ENCODE measurements at regions not wholly inside any gene's neighbourhood (a gene's known extent, or its start where the extent isn't known, plus 50 kb on each side); places are given as distances from the start of the nearest gene placed in this dataset.

DNA sequence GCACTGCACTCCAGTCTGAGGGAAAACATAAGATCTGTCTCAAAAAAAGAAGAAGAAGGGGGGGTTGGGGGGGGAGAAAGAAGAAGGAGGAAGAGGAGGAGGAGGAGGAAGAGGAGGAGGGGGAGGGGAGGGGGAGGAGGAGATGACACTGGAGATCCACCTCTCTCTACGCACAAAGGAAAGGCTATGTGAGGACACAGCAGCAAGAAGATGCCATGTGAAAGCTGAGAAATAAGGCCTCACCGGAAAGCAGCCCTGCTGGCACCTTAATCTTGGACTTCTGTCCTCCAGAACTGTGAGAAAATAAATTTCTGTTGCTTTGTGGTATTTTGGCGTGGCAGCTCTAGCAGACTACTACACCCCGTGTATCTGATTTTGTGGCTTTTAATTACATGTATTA, 477.9 kb downstream of the MED13L start:
- no peak for TF ChIP-seq RAD21 (IDR thresholded peaks at IDR 0.05; ENCODE audit: low read depth)
- no peak for TF ChIP-seq CEBPB (IDR thresholded peaks at IDR 0.05)
- TF ChIP-seq EP300 (IDR thresholded peaks at IDR 0.05; ENCODE audit: borderline replicate concordance) = no peak
- TF ChIP-seq TCF12 (IDR thresholded peaks at IDR 0.05; ENCODE audit: low read depth) = no peak

DNA sequence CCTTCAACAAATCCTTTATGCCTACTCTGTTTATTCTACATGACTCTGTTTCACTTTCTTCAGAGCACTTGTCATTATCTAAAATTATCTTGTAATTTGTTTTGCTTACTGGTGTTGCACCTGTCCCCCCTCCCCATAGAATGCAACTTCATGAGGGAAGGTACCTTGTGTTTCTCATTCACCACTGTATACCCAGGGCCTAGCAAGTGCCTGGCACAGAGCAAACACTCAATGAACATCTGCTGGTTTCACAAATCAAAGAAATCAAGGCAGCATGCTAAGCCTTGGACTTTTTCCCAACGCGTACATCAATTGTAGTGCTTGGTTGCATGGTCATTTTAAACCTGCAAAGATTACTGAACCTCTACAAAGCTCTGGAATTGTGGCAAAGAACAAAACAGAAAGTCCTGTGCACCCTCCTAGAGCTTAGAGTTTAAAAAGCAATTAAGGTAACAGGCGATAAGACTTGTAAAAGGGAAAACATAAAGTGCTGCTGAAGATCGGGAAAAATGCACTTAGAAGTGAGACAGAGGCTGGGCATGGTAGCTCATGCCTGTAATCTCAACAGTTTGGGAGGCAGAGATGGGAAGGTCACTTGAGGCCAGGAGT, 479.1 kb downstream of the MED13L start:
- TF ChIP-seq TAF1 (IDR thresholded peaks at IDR 0.05; ENCODE audit: low read depth) (no peak), ZBTB7A (IDR thresholded peaks at IDR 0.05; ENCODE audit: low read depth) (no peak), YY1 (IDR thresholded peaks at IDR 0.05; ENCODE audit: low read depth) (no peak), TEAD4 (IDR thresholded peaks at IDR 0.05) (no peak), CREB1 (IDR thresholded peaks at IDR 0.05; ENCODE audit: low read depth) (no peak), NFIC (IDR thresholded peaks at IDR 0.05) (no peak), FOXM1 (IDR thresholded peaks at IDR 0.05; ENCODE audit: borderline replicate concordance, low read depth) (no peak), TCF12 (IDR thresholded peaks at IDR 0.05; ENCODE audit: low read depth) (no peak), RAD21 (IDR thresholded peaks at IDR 0.05; ENCODE audit: low read depth) (no peak), CEBPB (IDR thresholded peaks at IDR 0.05) (no peak)
- TF ChIP-seq, protein P1, sequence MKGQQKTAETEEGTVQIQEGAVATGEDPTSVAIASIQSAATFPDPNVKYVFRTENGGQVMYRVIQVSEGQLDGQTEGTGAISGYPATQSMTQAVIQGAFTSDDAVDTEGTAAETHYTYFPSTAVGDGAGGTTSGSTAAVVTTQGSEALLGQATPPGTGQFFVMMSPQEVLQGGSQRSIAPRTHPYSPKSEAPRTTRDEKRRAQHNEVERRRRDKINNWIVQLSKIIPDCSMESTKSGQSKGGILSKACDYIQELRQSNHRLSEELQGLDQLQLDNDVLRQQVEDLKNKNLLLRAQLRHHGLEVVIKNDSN (IDR thresholded peaks at IDR 0.05) = no peak
- TF ChIP-seq, protein P2, sequence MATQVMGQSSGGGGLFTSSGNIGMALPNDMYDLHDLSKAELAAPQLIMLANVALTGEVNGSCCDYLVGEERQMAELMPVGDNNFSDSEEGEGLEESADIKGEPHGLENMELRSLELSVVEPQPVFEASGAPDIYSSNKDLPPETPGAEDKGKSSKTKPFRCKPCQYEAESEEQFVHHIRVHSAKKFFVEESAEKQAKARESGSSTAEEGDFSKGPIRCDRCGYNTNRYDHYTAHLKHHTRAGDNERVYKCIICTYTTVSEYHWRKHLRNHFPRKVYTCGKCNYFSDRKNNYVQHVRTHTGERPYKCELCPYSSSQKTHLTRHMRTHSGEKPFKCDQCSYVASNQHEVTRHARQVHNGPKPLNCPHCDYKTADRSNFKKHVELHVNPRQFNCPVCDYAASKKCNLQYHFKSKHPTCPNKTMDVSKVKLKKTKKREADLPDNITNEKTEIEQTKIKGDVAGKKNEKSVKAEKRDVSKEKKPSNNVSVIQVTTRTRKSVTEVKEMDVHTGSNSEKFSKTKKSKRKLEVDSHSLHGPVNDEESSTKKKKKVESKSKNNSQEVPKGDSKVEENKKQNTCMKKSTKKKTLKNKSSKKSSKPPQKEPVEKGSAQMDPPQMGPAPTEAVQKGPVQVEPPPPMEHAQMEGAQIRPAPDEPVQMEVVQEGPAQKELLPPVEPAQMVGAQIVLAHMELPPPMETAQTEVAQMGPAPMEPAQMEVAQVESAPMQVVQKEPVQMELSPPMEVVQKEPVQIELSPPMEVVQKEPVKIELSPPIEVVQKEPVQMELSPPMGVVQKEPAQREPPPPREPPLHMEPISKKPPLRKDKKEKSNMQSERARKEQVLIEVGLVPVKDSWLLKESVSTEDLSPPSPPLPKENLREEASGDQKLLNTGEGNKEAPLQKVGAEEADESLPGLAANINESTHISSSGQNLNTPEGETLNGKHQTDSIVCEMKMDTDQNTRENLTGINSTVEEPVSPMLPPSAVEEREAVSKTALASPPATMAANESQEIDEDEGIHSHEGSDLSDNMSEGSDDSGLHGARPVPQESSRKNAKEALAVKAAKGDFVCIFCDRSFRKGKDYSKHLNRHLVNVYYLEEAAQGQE (IDR thresholded peaks at IDR 0.05; ENCODE audit: low read depth) = no peak
- TF ChIP-seq, protein P3, sequence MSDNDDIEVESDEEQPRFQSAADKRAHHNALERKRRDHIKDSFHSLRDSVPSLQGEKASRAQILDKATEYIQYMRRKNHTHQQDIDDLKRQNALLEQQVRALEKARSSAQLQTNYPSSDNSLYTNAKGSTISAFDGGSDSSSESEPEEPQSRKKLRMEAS (IDR thresholded peaks at IDR 0.05) = no peak

DNA sequence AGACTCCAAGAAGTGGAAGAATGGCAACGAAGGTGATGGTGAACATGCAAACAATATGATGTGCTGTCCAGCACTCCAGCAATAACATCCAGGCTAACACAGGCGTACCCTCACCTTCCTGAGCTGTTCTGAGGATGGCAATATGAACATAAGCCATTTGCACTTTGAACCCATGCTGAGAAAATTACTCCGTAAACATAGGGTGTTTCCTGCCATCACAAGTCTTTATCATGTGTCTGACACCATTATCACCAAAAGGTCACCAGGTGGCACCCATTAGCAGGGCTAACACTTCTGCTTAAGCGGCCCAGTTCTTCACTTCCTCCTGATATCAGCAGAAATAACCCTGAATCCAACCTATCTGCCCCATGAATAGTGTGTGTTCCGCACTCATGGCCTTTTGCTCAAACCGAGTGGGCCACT, 482.8 kb downstream of the MED13L start:
- TF ChIP-seq CREB1 (IDR thresholded peaks at IDR 0.05; ENCODE audit: low read depth) = no peak
- no peak for TF ChIP-seq ZBTB7A (IDR thresholded peaks at IDR 0.05; ENCODE audit: low read depth)
- TF ChIP-seq TAF1 (IDR thresholded peaks at IDR 0.05; ENCODE audit: low read depth) = no peak
- no peak for TF ChIP-seq EP300 (IDR thresholded peaks at IDR 0.05; ENCODE audit: borderline replicate concordance)
- no peak for TF ChIP-seq FOXM1 (IDR thresholded peaks at IDR 0.05; ENCODE audit: borderline replicate concordance, low read depth)
- no peak for TF ChIP-seq NFIC (IDR thresholded peaks at IDR 0.05)
- TF ChIP-seq TCF12 (IDR thresholded peaks at IDR 0.05; ENCODE audit: low read depth) = no peak
- TF ChIP-seq, protein P3 (IDR thresholded peaks at IDR 0.05) = no peak
- TF ChIP-seq EGR1 (IDR thresholded peaks at IDR 0.05) = no peak
- no peak for TF ChIP-seq CEBPB (IDR thresholded peaks at IDR 0.05)
- TF ChIP-seq, protein P2 (IDR thresholded peaks at IDR 0.05; ENCODE audit: low read depth) = no peak
- TF ChIP-seq, protein P1 (IDR thresholded peaks at IDR 0.05) = no peak
- no peak for TF ChIP-seq YY1 (IDR thresholded peaks at IDR 0.05; ENCODE audit: low read depth)
- TF ChIP-seq RAD21 (IDR thresholded peaks at IDR 0.05; ENCODE audit: low read depth) = no peak
- no peak for TF ChIP-seq TEAD4 (IDR thresholded peaks at IDR 0.05)

DNA sequence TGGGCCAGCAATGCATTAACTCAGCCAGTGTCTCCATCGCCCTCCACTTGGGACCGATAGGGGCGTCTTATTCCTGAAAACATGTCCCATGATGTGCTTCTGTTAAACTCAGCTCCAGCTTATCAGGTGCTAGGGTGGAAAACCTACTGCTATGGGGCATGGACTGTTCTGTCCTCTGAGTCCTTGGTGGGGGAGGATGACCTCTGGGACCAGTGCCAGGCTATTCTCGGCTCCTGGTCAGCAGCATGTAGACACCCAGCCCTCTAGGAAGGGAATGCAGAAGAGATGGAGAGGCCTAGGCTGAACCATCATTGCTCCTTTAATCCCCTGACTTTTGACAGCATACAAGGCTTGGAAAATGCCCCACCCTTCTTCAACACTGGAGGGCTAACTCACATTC, 486.2 kb downstream of the MED13L start:
- no peak for TF ChIP-seq ZBTB7A (IDR thresholded peaks at IDR 0.05; ENCODE audit: low read depth)
- no peak for TF ChIP-seq RAD21 (IDR thresholded peaks at IDR 0.05; ENCODE audit: low read depth)
- TF ChIP-seq, protein P2 (IDR thresholded peaks at IDR 0.05; ENCODE audit: low read depth) = no peak
- TF ChIP-seq NFIC (IDR thresholded peaks at IDR 0.05) = no peak
- no peak for TF ChIP-seq TEAD4 (IDR thresholded peaks at IDR 0.05)
- TF ChIP-seq, protein P1 (IDR thresholded peaks at IDR 0.05) = no peak
- TF ChIP-seq EP300 (IDR thresholded peaks at IDR 0.05; ENCODE audit: borderline replicate concordance) = no peak
- TF ChIP-seq EGR1 (IDR thresholded peaks at IDR 0.05) = no peak
- TF ChIP-seq TCF12 (IDR thresholded peaks at IDR 0.05; ENCODE audit: low read depth) = no peak
- no peak for TF ChIP-seq YY1 (IDR thresholded peaks at IDR 0.05; ENCODE audit: low read depth)
- TF ChIP-seq TAF1 (IDR thresholded peaks at IDR 0.05; ENCODE audit: low read depth) = no peak
- TF ChIP-seq CEBPB (IDR thresholded peaks at IDR 0.05) = no peak
- no peak for TF ChIP-seq FOXM1 (IDR thresholded peaks at IDR 0.05; ENCODE audit: borderline replicate concordance, low read depth)
- TF ChIP-seq, protein P3 (IDR thresholded peaks at IDR 0.05) = no peak
- no peak for TF ChIP-seq CREB1 (IDR thresholded peaks at IDR 0.05; ENCODE audit: low read depth)
